Keratinocyte (primary cell): ENCODE measurements at regions not wholly inside any gene's neighbourhood (a gene's known extent, or its start where the extent isn't known, plus 50 kb on each side); places are given as distances from the start of the nearest gene placed in this dataset.
A peak's percentile ranks its signal among the peaks of the same experiment; 100 is the strongest.

ENCODE experiments used
- DNase-seq: peaks from one replicate; pipeline ENCODE4 v3.0.0-alpha.2; 2011; ENCODE audit warnings: low read depth, missing footprints, low spot score
- FAIRE-seq: peaks from 2 replicates; lab custom pipeline; 2011; peaks lifted over from hg19 to GRCh38; lab: Jason Lieb, UNC
- H2AFZ ChIP-seq: 2 replicates; pipeline ENCODE4 v1.6.0; 2012; ENCODE audit warnings: low read length, control low read depth, inconsistent platforms; ENCODE audit not compliant: control insufficient read depth
- H3K27ac ChIP-seq: 2 replicates; pipeline ENCODE4 v1.5.1; 2011; ENCODE audit warnings: low read length; ENCODE audit not compliant: control insufficient read depth, insufficient read depth
- H3K27me3 ChIP-seq: 3 replicates; pipeline ENCODE4 v1.6.0; 2011; ENCODE audit warnings: low read length; ENCODE audit not compliant: control insufficient read depth, insufficient read depth; ENCODE audit errors: extremely low read depth
- H3K36me3 ChIP-seq, 2 experiments: 2 replicates in 1 of 2; 3 replicates in 1 of 2; pipeline ENCODE4 v1.5.1; 2011; ENCODE audit warnings: low read length in 2 of 2, mild to moderate bottlenecking in 1 of 2; ENCODE audit not compliant: control insufficient read depth in 2 of 2, insufficient read depth in 2 of 2; ENCODE audit errors: extremely low read depth in 1 of 2
- H3K4me1 ChIP-seq: 3 replicates; pipeline ENCODE4 v1.5.1; 2011; ENCODE audit warnings: low read length; ENCODE audit not compliant: control insufficient read depth, insufficient read depth; ENCODE audit errors: extremely low read depth
- H3K4me2 ChIP-seq: 3 replicates; pipeline ENCODE4 v1.6.0; 2011; ENCODE audit warnings: low read depth, low read length; ENCODE audit not compliant: control insufficient read depth, insufficient read depth; ENCODE audit errors: extremely low read depth
- H3K4me3 ChIP-seq, 3 experiments: fragments of 200-600 bp in 1 of 3; sonication (generic) in 1 of 3; 2 replicates in 2 of 3; 3 replicates in 1 of 3; pipeline ENCODE4 v1.5.1; 2011 to 2016; ENCODE audit warnings: low read length in 3 of 3, mild to moderate bottlenecking in 3 of 3, control low read depth in 2 of 3, inconsistent platforms in 1 of 3, low read depth in 1 of 3, mixed read lengths in 1 of 3, mixed run types in 1 of 3, moderate library complexity in 1 of 3; ENCODE audit not compliant: control insufficient read depth in 2 of 3, insufficient read depth in 2 of 3; ENCODE audit errors: extremely low read depth in 1 of 3
- H3K79me2 ChIP-seq: 2 replicates; pipeline ENCODE4 v1.6.0; 2012; ENCODE audit warnings: low read length; ENCODE audit not compliant: control insufficient read depth, insufficient read depth
- H3K9ac ChIP-seq: 3 replicates; pipeline ENCODE4 v1.6.0; 2011; ENCODE audit warnings: low read length; ENCODE audit not compliant: control insufficient read depth, insufficient read depth; ENCODE audit errors: extremely low read depth
- H3K9me1 ChIP-seq: 3 replicates; pipeline ENCODE4 v1.6.0; 2011; ENCODE audit warnings: low read length; ENCODE audit not compliant: control insufficient read depth, insufficient read depth; ENCODE audit errors: extremely low read depth
- H3K9me3 ChIP-seq: 2 replicates; pipeline ENCODE4 v1.5.1; 2012; ENCODE audit warnings: low read depth, low read length; ENCODE audit not compliant: control insufficient read depth
- H4K20me1 ChIP-seq: 3 replicates; pipeline ENCODE4 v1.6.0; 2011; ENCODE audit warnings: low read length; ENCODE audit not compliant: control insufficient read depth, insufficient read depth; ENCODE audit errors: extremely low read depth
- EZH2 ChIP-seq: IDR thresholded peaks from one replicate; pipeline ENCODE4 v1.6.1; 2012; ENCODE audit warnings: inconsistent platforms, mild to moderate bottlenecking, low read length, moderate library complexity
- dilution Hi-C: fragments of 300-500 bp; cut with MboI; formaldehyde crosslinking; loops from one replicate; pipeline ENCODE4 v1.7.0; 2020; ENCODE audit warnings: low sequenced_read_pairs; ENCODE audit not compliant: extremely low pct_ligation_motif_present
- TF ChIP-seq, protein P1 (sequence below), 3 experiments: IDR thresholded peaks in 1 of 3; conservative IDR thresholded peaks in 1 of 3; optimal IDR thresholded peaks in 1 of 3; 2 replicates in 2 of 3; 3 replicates in 1 of 3; pipeline versions ENCODE3 to v1.5.1; 2011; ENCODE audit warnings: low read length in 3 of 3, mild to moderate bottlenecking in 3 of 3, moderate library complexity in 2 of 3, control low read depth in 1 of 3, inconsistent platforms in 1 of 3; ENCODE audit not compliant: insufficient read depth in 2 of 3; ENCODE audit errors: extremely low read depth in 1 of 3

DNA sequence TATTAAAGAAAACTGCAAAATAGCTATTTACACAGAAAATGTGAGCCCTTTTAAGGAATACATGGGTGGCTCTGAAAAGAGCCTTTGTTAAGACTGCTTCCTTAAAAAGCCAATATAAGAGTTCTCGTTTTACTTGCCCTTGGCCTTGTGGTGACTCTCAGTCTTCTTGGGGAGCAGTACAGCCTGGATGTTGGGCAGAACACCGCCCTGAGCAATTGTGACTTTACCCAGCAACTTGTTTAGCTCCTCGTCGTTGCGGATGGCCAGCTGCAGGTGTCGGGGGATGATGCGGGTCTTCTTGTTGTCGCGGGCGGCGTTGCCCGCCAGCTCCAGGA lies 111.5 kb downstream of the HFE start:
- dilution Hi-C loops = no loop called here
- Histone ChIP-seq H3K9me1 (no peaks in the 10 kb centered on the region), H3K36me3 (no peaks in the 10 kb centered on the region), H2AFZ (no peak overlapping the region), H3K9me3 (no peaks in the 10 kb centered on the region), H3K4me3 (peak overlapping the region; percentile 70 to 94 (median 90)), H3K27ac (peak overlapping the region; percentile 96), H3K9ac (peak overlapping the region; percentile 95), H3K79me2 (peaks cover 6% of the 10 kb centered on the region), H4K20me1 (peaks cover 4% of the 10 kb centered on the region), H3K4me1 (peaks cover 21% of the 10 kb centered on the region), H3K4me2 (peak overlapping the region; percentile 98), H3K27me3 (no peaks in the 10 kb centered on the region)
- no peak for DNase-seq
- no peak for FAIRE-seq
- TF ChIP-seq EZH2 = no peak
- TF ChIP-seq, protein P1, sequence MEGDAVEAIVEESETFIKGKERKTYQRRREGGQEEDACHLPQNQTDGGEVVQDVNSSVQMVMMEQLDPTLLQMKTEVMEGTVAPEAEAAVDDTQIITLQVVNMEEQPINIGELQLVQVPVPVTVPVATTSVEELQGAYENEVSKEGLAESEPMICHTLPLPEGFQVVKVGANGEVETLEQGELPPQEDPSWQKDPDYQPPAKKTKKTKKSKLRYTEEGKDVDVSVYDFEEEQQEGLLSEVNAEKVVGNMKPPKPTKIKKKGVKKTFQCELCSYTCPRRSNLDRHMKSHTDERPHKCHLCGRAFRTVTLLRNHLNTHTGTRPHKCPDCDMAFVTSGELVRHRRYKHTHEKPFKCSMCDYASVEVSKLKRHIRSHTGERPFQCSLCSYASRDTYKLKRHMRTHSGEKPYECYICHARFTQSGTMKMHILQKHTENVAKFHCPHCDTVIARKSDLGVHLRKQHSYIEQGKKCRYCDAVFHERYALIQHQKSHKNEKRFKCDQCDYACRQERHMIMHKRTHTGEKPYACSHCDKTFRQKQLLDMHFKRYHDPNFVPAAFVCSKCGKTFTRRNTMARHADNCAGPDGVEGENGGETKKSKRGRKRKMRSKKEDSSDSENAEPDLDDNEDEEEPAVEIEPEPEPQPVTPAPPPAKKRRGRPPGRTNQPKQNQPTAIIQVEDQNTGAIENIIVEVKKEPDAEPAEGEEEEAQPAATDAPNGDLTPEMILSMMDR (optimal IDR thresholded peaks at IDR 0.05 in 1 of 3, IDR thresholded peaks at IDR 0.05 in 1 of 3, conservative IDR thresholded peaks at IDR 0.05 in 1 of 3; ENCODE audit: extremely low read depth in 1 of 3, insufficient read depth in 2 of 3, low read length in 3 of 3) = no peak

DNA sequence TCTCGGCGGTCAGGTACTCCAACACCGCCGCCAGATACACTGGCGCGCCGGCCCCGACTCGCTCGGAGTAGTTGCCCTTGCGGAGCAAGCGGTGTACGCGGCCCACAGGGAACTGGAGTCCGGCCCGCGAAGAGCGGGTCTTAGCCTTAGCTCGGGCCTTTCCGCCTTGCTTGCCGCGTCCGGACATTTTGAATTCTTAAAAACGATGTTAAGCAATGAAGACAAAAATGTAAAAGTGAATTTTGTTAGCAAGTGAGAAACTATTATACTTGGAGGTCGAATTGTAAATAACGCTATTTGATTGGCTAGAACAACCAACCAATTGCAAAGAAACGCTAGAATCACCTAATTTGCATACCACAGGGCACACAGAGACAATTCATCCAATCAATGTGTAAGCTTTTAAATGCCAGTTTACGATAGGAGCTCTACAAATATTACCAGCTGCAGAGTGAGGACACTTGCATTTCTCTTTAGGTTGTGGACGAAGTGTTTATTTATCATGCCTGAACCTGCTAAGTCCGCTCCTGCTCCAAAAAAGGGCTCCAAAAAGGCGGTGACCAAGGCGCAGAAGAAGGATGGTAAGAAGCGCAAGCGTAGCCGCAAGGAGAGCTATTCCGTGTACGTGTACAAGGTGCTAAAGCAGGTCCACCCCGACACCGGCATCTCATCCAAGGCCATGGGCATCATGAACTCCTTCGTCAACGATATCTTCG lies 112.0 kb downstream of the HFE start:
- TF ChIP-seq, protein P1 (optimal IDR thresholded peaks at IDR 0.05 in 1 of 3, IDR thresholded peaks at IDR 0.05 in 1 of 3, conservative IDR thresholded peaks at IDR 0.05 in 1 of 3; ENCODE audit: extremely low read depth in 1 of 3, insufficient read depth in 2 of 3, low read length in 3 of 3) = no peak

More for the DNA sequence above, 112.0 kb downstream of the HFE start:
- Histone ChIP-seq H2AFZ (peak overlapping the region; percentile 36), H4K20me1 (peaks cover 4% of the 10 kb centered on the region), H3K9ac (peak overlapping the region; percentile 95), H3K9me1 (no peaks in the 10 kb centered on the region), H3K27ac (peak overlapping the region; percentile 96), H3K36me3 (no peaks in the 10 kb centered on the region), H3K27me3 (no peaks in the 10 kb centered on the region), H3K79me2 (peaks cover 6% of the 10 kb centered on the region), H3K4me1 (peaks cover 23% of the 10 kb centered on the region), H3K4me3 (peak overlapping the region; percentile 70 to 94 (median 90)), H3K4me2 (peak overlapping the region; percentile 98), H3K9me3 (no peaks in the 10 kb centered on the region)
- DNase-seq (peak; percentile 89), FAIRE-seq (no peak)
- dilution Hi-C loops = no loop called here
